ENCODE measurements at regions not wholly inside any gene's neighbourhood (a gene's known extent, or its start where the extent isn't known, plus 50 kb on each side); places are given as distances from the start of the nearest gene placed in this dataset.

- H3K79me2 ChIP-seq (ENCODE audit: control insufficient read depth, insufficient read depth, low read length, unreplicated experiment), result no peaks in the 10 kb centered on the region
- H3K27me3 ChIP-seq (ENCODE audit: insufficient read depth, low read length), result no peaks in the 10 kb centered on the region
- H3K4me1 ChIP-seq (ENCODE audit: control insufficient read depth, insufficient read depth, low read length, unreplicated experiment), result no peaks in the 10 kb centered on the region
- no peak overlapping the region for H3K27ac ChIP-seq (ENCODE audit: low read depth, low read length)
- no peak overlapping the region for H2AFZ ChIP-seq (ENCODE audit: low read length, unreplicated experiment)
- no peak overlapping the region for H3K4me3 ChIP-seq (ENCODE audit: low read depth, low read length)
- H3K36me3 ChIP-seq (ENCODE audit: insufficient read depth, low read length), result no peaks in the 10 kb centered on the region
These were observed 357.2 kb downstream of the SH2D4B start for GRCh38 chr10:80894797-80895467.

GRCh38 chr10:80896076-80896475 is 358.4 kb downstream of the SH2D4B start:
- no peaks in the 10 kb centered on the region for H3K27me3 ChIP-seq (ENCODE audit: insufficient read depth, low read length)
- H3K27ac ChIP-seq (ENCODE audit: low read depth, low read length), result no peak overlapping the region
- no peaks in the 10 kb centered on the region for H3K4me1 ChIP-seq (ENCODE audit: control insufficient read depth, insufficient read depth, low read length, unreplicated experiment)
- H3K36me3 ChIP-seq (ENCODE audit: insufficient read depth, low read length), result no peaks in the 10 kb centered on the region
- H2AFZ ChIP-seq (ENCODE audit: low read length, unreplicated experiment), result no peak overlapping the region
- H3K4me3 ChIP-seq (ENCODE audit: low read depth, low read length), result no peak overlapping the region
- H3K79me2 ChIP-seq (ENCODE audit: control insufficient read depth, insufficient read depth, low read length, unreplicated experiment), result no peaks in the 10 kb centered on the region

GRCh38 chr10:80896959-80897358 is 359.3 kb downstream of the SH2D4B start:
- H3K36me3 ChIP-seq (ENCODE audit: insufficient read depth, low read length), result no peaks in the 10 kb centered on the region
- H3K79me2 ChIP-seq (ENCODE audit: control insufficient read depth, insufficient read depth, low read length, unreplicated experiment), result no peaks in the 10 kb centered on the region
- no peak overlapping the region for H3K27ac ChIP-seq (ENCODE audit: low read depth, low read length)
- H3K4me1 ChIP-seq (ENCODE audit: control insufficient read depth, insufficient read depth, low read length, unreplicated experiment), result no peaks in the 10 kb centered on the region
- no peak overlapping the region for H3K4me3 ChIP-seq (ENCODE audit: low read depth, low read length)
- no peak overlapping the region for H2AFZ ChIP-seq (ENCODE audit: low read length, unreplicated experiment)
- no peaks in the 10 kb centered on the region for H3K27me3 ChIP-seq (ENCODE audit: insufficient read depth, low read length)

GRCh38 chr10:80900661-80901060 is 363.0 kb downstream of the SH2D4B start:
- Histone ChIP-seq H3K27ac (ENCODE audit: low read depth, low read length) (no peak overlapping the region), H3K27me3 (ENCODE audit: insufficient read depth, low read length) (no peaks in the 10 kb centered on the region), H3K79me2 (ENCODE audit: control insufficient read depth, insufficient read depth, low read length, unreplicated experiment) (no peaks in the 10 kb centered on the region), H3K36me3 (ENCODE audit: insufficient read depth, low read length) (no peaks in the 10 kb centered on the region), H3K4me3 (ENCODE audit: low read depth, low read length) (no peak overlapping the region), H2AFZ (ENCODE audit: low read length, unreplicated experiment) (no peak overlapping the region), H3K4me1 (ENCODE audit: control insufficient read depth, insufficient read depth, low read length, unreplicated experiment) (no peaks in the 10 kb centered on the region)

GRCh38 chr10:80908611-80909010 is 370.9 kb downstream of the SH2D4B start:
- Histone ChIP-seq H3K4me3 (ENCODE audit: low read depth, low read length) (no peak overlapping the region), H3K27ac (ENCODE audit: low read depth, low read length) (no peak overlapping the region), H3K4me1 (ENCODE audit: control insufficient read depth, insufficient read depth, low read length, unreplicated experiment) (no peaks in the 10 kb centered on the region), H3K36me3 (ENCODE audit: insufficient read depth, low read length) (no peaks in the 10 kb centered on the region), H2AFZ (ENCODE audit: low read length, unreplicated experiment) (no peak overlapping the region), H3K79me2 (ENCODE audit: control insufficient read depth, insufficient read depth, low read length, unreplicated experiment) (no peaks in the 10 kb centered on the region), H3K27me3 (ENCODE audit: insufficient read depth, low read length) (no peaks in the 10 kb centered on the region)

- Histone ChIP-seq H3K79me2 (ENCODE audit: control insufficient read depth, insufficient read depth, low read length, unreplicated experiment) (no peaks in the 10 kb centered on the region), H3K27ac (ENCODE audit: low read depth, low read length) (no peak overlapping the region), H3K36me3 (ENCODE audit: insufficient read depth, low read length) (no peaks in the 10 kb centered on the region), H3K4me3 (ENCODE audit: low read depth, low read length) (no peak overlapping the region), H2AFZ (ENCODE audit: low read length, unreplicated experiment) (no peak overlapping the region), H3K4me1 (ENCODE audit: control insufficient read depth, insufficient read depth, low read length, unreplicated experiment) (no peaks in the 10 kb centered on the region), H3K27me3 (ENCODE audit: insufficient read depth, low read length) (no peaks in the 10 kb centered on the region)
These were observed 371.6 kb downstream of the SH2D4B start for GRCh38 chr10:80909254-80909653.

- Histone ChIP-seq H3K79me2 (ENCODE audit: control insufficient read depth, insufficient read depth, low read length, unreplicated experiment) (no peaks in the 10 kb centered on the region), H3K4me3 (ENCODE audit: low read depth, low read length) (no peak overlapping the region), H2AFZ (ENCODE audit: low read length, unreplicated experiment) (no peak overlapping the region), H3K27ac (ENCODE audit: low read depth, low read length) (no peak overlapping the region), H3K4me1 (ENCODE audit: control insufficient read depth, insufficient read depth, low read length, unreplicated experiment) (no peaks in the 10 kb centered on the region), H3K36me3 (ENCODE audit: insufficient read depth, low read length) (no peaks in the 10 kb centered on the region), H3K27me3 (ENCODE audit: insufficient read depth, low read length) (no peaks in the 10 kb centered on the region)
These were observed 379.9 kb downstream of the SH2D4B start for GRCh38 chr10:80917636-80918035.

- H3K36me3 ChIP-seq (ENCODE audit: insufficient read depth, low read length), result no peaks in the 10 kb centered on the region
- H3K27me3 ChIP-seq (ENCODE audit: insufficient read depth, low read length), result no peaks in the 10 kb centered on the region
- H3K4me1 ChIP-seq (ENCODE audit: control insufficient read depth, insufficient read depth, low read length, unreplicated experiment), result no peaks in the 10 kb centered on the region
- H3K4me3 ChIP-seq (ENCODE audit: low read depth, low read length), result no peak overlapping the region
- H2AFZ ChIP-seq (ENCODE audit: low read length, unreplicated experiment), result no peak overlapping the region
- H3K27ac ChIP-seq (ENCODE audit: low read depth, low read length), result no peak overlapping the region
- no peaks in the 10 kb centered on the region for H3K79me2 ChIP-seq (ENCODE audit: control insufficient read depth, insufficient read depth, low read length, unreplicated experiment)
These were observed 383.3 kb downstream of the SH2D4B start for GRCh38 chr10:80921032-80921431.

GRCh38 chr10:80924063-80924952 is 386.6 kb downstream of the SH2D4B start:
- Histone ChIP-seq H3K27me3 (ENCODE audit: insufficient read depth, low read length) (no peaks in the 10 kb centered on the region), H3K27ac (ENCODE audit: low read depth, low read length) (no peak overlapping the region), H3K4me1 (ENCODE audit: control insufficient read depth, insufficient read depth, low read length, unreplicated experiment) (no peaks in the 10 kb centered on the region), H3K79me2 (ENCODE audit: control insufficient read depth, insufficient read depth, low read length, unreplicated experiment) (no peaks in the 10 kb centered on the region), H3K36me3 (ENCODE audit: insufficient read depth, low read length) (no peaks in the 10 kb centered on the region), H2AFZ (ENCODE audit: low read length, unreplicated experiment) (no peak overlapping the region), H3K4me3 (ENCODE audit: low read depth, low read length) (no peak overlapping the region)

- Histone ChIP-seq H3K4me1 (ENCODE audit: control insufficient read depth, insufficient read depth, low read length, unreplicated experiment) (no peaks in the 10 kb centered on the region), H3K4me3 (ENCODE audit: low read depth, low read length) (no peak overlapping the region), H3K79me2 (ENCODE audit: control insufficient read depth, insufficient read depth, low read length, unreplicated experiment) (no peaks in the 10 kb centered on the region), H2AFZ (ENCODE audit: low read length, unreplicated experiment) (no peak overlapping the region), H3K27me3 (ENCODE audit: insufficient read depth, low read length) (no peaks in the 10 kb centered on the region), H3K27ac (ENCODE audit: low read depth, low read length) (no peak overlapping the region), H3K36me3 (ENCODE audit: insufficient read depth, low read length) (no peaks in the 10 kb centered on the region)
These were observed 389.8 kb downstream of the SH2D4B start for GRCh38 chr10:80927419-80928078.
